Endothelial cell of umbilical vein (primary cell): ENCODE measurements at regions not wholly inside any gene's neighbourhood (a gene's known extent, or its start where the extent isn't known, plus 50 kb on each side); places are given as distances from the start of the nearest gene placed in this dataset.
"Not testable (repeated sequence)": the region's sequence is repeated elsewhere in the genome, so short reads cannot be mapped to it uniquely, and the experiment has no call there.

ENCODE experiments used
- BruUV-seq: library from RNA; stranded (reverse); fragments of 400-500 nt; replicated peaks from 2 replicates; lab custom pipeline; 2021; lab: Mats Ljungman, UMichigan
- CTCF ChIA-PET: fragments of 300-600, 350-600 bp; sonication (Branson Sonifier 250); formaldehyde crosslinking; loops from one replicate; lab custom pipeline; 2021; ENCODE audit warnings: antibody characterized with exemption, inconsistent platforms; lab: Charles Lee
- POLR2A ChIA-PET: fragments of 300-600, 350-600 bp; sonication (Branson Sonifier 250); formaldehyde crosslinking; loops from one replicate; lab custom pipeline; 2021; ENCODE audit warnings: antibody characterized with exemption, inconsistent platforms; lab: Charles Lee
- DNase-seq: peaks from one replicate; pipeline ENCODE4 v3.0.0-alpha.2; 2011; ENCODE audit warnings: low read depth, low spot score
- FAIRE-seq: peaks from 2 replicates; lab custom pipeline; 2011; peaks lifted over from hg19 to GRCh38; lab: Jason Lieb, UNC
- H2AFZ ChIP-seq: 2 replicates; pipeline ENCODE4 v1.6.0; 2012; ENCODE audit warnings: low read depth, low read length, control low read depth, inconsistent platforms
- H3K27ac ChIP-seq: 2 replicates; pipeline ENCODE4 v1.5.1; 2011; ENCODE audit warnings: low read depth, mild to moderate bottlenecking, control low read depth, low read length, moderate library complexity; ENCODE audit not compliant: insufficient read depth
- H3K27me3 ChIP-seq, 2 experiments: 2 replicates each; pipeline versions ENCODE4 v1.6.0 to v1.6.1; 2011; ENCODE audit warnings: low read length in 2 of 2, mixed read lengths in 1 of 2; ENCODE audit not compliant: control insufficient read depth in 2 of 2, insufficient read depth in 2 of 2
- H3K36me3 ChIP-seq, 2 experiments: 2 replicates in 1 of 2; 3 replicates in 1 of 2; pipeline ENCODE4 v1.5.1; 2011; ENCODE audit warnings: low read length in 2 of 2, mild to moderate bottlenecking in 1 of 2, moderate library complexity in 1 of 2; ENCODE audit not compliant: control insufficient read depth in 2 of 2, insufficient read depth in 2 of 2; ENCODE audit errors: extremely low read depth in 1 of 2
- H3K4me1 ChIP-seq: 3 replicates; pipeline ENCODE4 v1.5.1; 2011; ENCODE audit warnings: mild to moderate bottlenecking, low read length; ENCODE audit not compliant: control insufficient read depth, insufficient read depth; ENCODE audit errors: extremely low read depth
- H3K4me2 ChIP-seq: 2 replicates; pipeline ENCODE4 v1.6.1; 2011; ENCODE audit warnings: low read length, control low read depth, mixed read lengths; ENCODE audit not compliant: insufficient read depth
- H3K4me3 ChIP-seq, 3 experiments: fragments of 200-600 bp in 1 of 3; sonication (generic), shearing (Covaris generic) in 1 of 3; replicated peaks in 1 of 3; 2 replicates each; pipeline ENCODE4 v1.5.1; 2011 to 2016; ENCODE audit warnings: control low read depth in 3 of 3, low read length in 3 of 3, mild to moderate bottlenecking in 2 of 3, inconsistent platforms in 1 of 3, low read depth in 1 of 3, moderate library complexity in 1 of 3; ENCODE audit not compliant: insufficient read depth in 1 of 3
- H3K79me2 ChIP-seq: 2 replicates; pipeline ENCODE4 v1.6.0; 2012; ENCODE audit warnings: low read length, inconsistent platforms; ENCODE audit not compliant: control insufficient read depth, insufficient read depth
- H3K9ac ChIP-seq: replicated peaks from 2 replicates; pipeline ENCODE3; 2011; ENCODE audit warnings: low read length, control low read depth; ENCODE audit not compliant: insufficient read depth; ENCODE audit errors: extremely low read depth
- H3K9me1 ChIP-seq: replicated peaks from 3 replicates; pipeline ENCODE4 v1.6.0; 2011; ENCODE audit warnings: mild to moderate bottlenecking, low read length; ENCODE audit not compliant: control insufficient read depth, insufficient read depth; ENCODE audit errors: extremely low read depth
- H3K9me3 ChIP-seq: replicated peaks from 2 replicates; pipeline ENCODE4 v1.5.1; 2012; ENCODE audit warnings: low read length, inconsistent platforms; ENCODE audit not compliant: control insufficient read depth, insufficient read depth
- H4K20me1 ChIP-seq: replicated peaks from 2 replicates; pipeline ENCODE3; 2011; ENCODE audit warnings: mild to moderate bottlenecking, low read length; ENCODE audit not compliant: control insufficient read depth, insufficient read depth; ENCODE audit errors: extremely low read depth
- CTCF ChIP-seq, 2 donors: IDR thresholded peaks; 1 replicate in 1 of 2; 2 replicates in 1 of 2; pipeline ENCODE4 v1.5.1; 2011; ENCODE audit warnings: low read length in 2 of 2, mild to moderate bottlenecking in 2 of 2, moderate library complexity in 2 of 2, control low read depth in 1 of 2, inconsistent platforms in 1 of 2, low read depth in 1 of 2; ENCODE audit not compliant: insufficient read depth in 1 of 2; ENCODE audit errors: extremely low read depth in 1 of 2
- EZH2 ChIP-seq: IDR thresholded peaks from 2 replicates; pipeline ENCODE4 v1.6.1; 2012; ENCODE audit warnings: borderline replicate concordance, low read depth, mild to moderate bottlenecking, moderate library complexity, low read length, inconsistent platforms; ENCODE audit not compliant: severe bottlenecking
- GATA2 ChIP-seq: IDR thresholded peaks from 2 replicates; pipeline ENCODE4 v1.7.0; 2011; ENCODE audit warnings: low read depth, mild to moderate bottlenecking, moderate library complexity, mixed read lengths, low read length; ENCODE audit not compliant: insufficient read length, insufficient read depth
- JUN ChIP-seq: IDR thresholded peaks from 2 replicates; pipeline ENCODE4 v1.6.1; 2011; ENCODE audit warnings: borderline replicate concordance, low read depth; ENCODE audit not compliant: insufficient read length, insufficient read depth
- MAX ChIP-seq: IDR thresholded peaks from 2 replicates; pipeline ENCODE4 v1.6.1; 2011; ENCODE audit not compliant: insufficient read depth, insufficient read length
- POLR2A ChIP-seq: IDR thresholded peaks from 2 replicates; pipeline ENCODE4 v1.6.1; 2012; ENCODE audit warnings: low read depth, mild to moderate bottlenecking, control low read depth, low read length
- POLR2AphosphoS5 ChIP-seq: IDR thresholded peaks from 2 replicates; pipeline ENCODE4 v1.6.1; 2012; ENCODE audit warnings: low read depth, mild to moderate bottlenecking, control low read depth, low read length, moderate library complexity; ENCODE audit not compliant: insufficient read depth
- dilution Hi-C: fragments of 300-500 bp; cut with MboI; formaldehyde crosslinking; loops from one replicate; pipeline ENCODE4 v1.15.0; 2019; ENCODE audit warnings: low sequenced_read_pairs; ENCODE audit not compliant: extremely low pct_ligation_motif_present
- intact Hi-C: fragments of 100-400 bp; cut with micrococcal nuclease; formaldehyde crosslinking; loops from one replicate; pipeline ENCODE4 v1.10.0; 2022

- intact Hi-C loops, H3K79me2 ChIP-seq, H3K36me3 ChIP-seq, CTCF ChIA-PET, H2AFZ ChIP-seq, H3K27me3 ChIP-seq, FAIRE-seq, H3K4me2 ChIP-seq, dilution Hi-C loops, H3K4me1 ChIP-seq, H3K9ac ChIP-seq, DNase-seq, BruUV-seq, POLR2A ChIA-PET, H3K9me1 ChIP-seq, H4K20me1 ChIP-seq, H3K9me3 ChIP-seq, H3K4me3 ChIP-seq, H3K27ac ChIP-seq: not testable (repeated sequence)
Observed at GRCh38 chr12:59108516-59108915, 188.2 kb upstream of the LRIG3 start.

GRCh38 chr12:59100585-59100984 lies 180.3 kb upstream of the LRIG3 start:
- Histone ChIP-seq H2AFZ (no peak overlapping the region), H3K27ac (no peak overlapping the region), H3K9me1 (no peaks in the 10 kb centered on the region), H3K9me3 (no peaks in the 10 kb centered on the region), H3K36me3 (no peaks in the 10 kb centered on the region), H3K4me3 (no peak overlapping the region), H3K4me2 (no peak overlapping the region), H3K9ac (no peak overlapping the region), H3K4me1 (no peaks in the 10 kb centered on the region), H3K27me3 (no peaks in the 10 kb centered on the region), H4K20me1 (no peaks in the 10 kb centered on the region), H3K79me2 (no peaks in the 10 kb centered on the region)
- TF ChIP-seq CTCF (IDR thresholded peaks at IDR 0.05; ENCODE audit: extremely low read depth in 1 of 2, insufficient read depth in 1 of 2, low read depth in 1 of 2, low read length in 2 of 2), result no peak
- no peak for TF ChIP-seq GATA2
- TF ChIP-seq POLR2AphosphoS5, result no peak
- TF ChIP-seq JUN, result no peak
- no peak for TF ChIP-seq POLR2A
- no peak for TF ChIP-seq EZH2
- no peak for TF ChIP-seq MAX
- dilution Hi-C loops, result no loop called here
- FAIRE-seq (no peak), DNase-seq (no peak)
- no TSS peak for BruUV-seq
- intact Hi-C loops, result no loop called here
- ChIA-PET CTCF (interaction anchor here (1.1 to 2.2 kb wide), 3 partner anchors 50 to 560 kb away, joined by 3 to 8 read pairs (median 6); no protein-coding TSS in a partner anchor), POLR2A (no interaction called here)
